ENCODE measurements at regions not wholly inside any gene's neighbourhood (a gene's known extent, or its start where the extent isn't known, plus 50 kb on each side); places are given as distances from the start of the nearest gene placed in this dataset.
"Not testable (repeated sequence)": the region's sequence is repeated elsewhere in the genome, so short reads cannot be mapped to it uniquely, and the experiment has no call there.

DNA sequence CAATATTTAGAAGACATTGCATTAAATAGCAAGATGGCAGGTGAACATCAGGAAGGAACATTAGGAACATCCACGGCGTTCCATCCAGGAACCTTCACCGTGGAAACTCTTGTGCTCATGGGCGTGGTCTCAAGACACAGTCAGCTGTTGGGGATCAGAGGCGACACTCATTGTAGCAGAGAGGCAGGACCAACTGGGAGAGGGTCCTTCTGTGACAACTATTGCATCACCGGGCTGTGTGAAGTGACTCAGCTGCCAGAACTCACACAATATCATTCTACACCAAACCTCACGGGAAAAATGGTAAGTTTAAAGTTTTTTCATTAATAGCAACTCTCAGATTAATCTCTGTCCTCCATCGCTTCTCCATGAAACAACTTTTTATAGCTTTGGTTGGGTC is 334.8 kb upstream of the SULF2 start:
- DNase-seq (ENCODE audit: low read depth) = no peak

DNA sequence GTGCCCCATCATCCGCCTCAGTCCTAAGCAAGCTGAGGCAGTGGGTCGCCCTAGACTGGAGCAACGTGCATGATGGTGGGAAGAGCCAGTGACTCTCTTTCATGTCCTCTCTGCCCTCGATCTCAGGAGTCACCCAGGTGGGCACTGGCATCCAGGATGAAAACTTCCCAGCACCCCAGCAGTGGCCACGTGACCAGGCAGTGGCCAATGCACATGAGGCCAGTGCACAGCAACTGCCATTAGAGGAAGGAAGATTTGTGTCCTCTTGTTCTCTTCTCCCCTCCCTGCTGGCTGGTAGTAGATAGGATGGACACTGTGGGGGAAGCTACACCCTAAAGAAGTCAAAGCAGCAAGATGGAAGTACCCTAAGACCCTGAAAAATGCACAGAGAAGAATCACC is 334.1 kb upstream of the SULF2 start:
- DNase-seq (ENCODE audit: low read depth) = not testable (repeated sequence)

DNA sequence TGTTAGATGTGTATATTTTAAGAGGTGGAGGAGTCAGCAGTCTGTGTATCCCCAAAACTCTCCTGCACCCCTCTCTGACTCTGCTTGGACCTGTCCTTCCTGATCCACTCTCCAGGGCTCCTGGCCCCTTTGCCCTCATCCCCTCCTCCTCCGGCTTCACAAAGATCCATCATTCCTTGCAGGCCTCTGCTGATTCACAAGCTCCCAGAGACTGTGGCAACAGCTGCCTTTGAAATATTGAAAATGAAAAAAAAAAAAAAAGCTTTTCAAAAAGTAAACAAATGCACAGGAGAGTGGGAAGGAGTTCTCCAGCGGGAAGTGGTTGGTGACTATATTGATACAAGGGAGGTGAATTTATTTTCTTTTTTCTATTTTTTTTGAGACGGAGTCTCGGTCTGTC is 330.2 kb upstream of the SULF2 start:
- DNase-seq (ENCODE audit: low read depth) = no peak

DNA sequence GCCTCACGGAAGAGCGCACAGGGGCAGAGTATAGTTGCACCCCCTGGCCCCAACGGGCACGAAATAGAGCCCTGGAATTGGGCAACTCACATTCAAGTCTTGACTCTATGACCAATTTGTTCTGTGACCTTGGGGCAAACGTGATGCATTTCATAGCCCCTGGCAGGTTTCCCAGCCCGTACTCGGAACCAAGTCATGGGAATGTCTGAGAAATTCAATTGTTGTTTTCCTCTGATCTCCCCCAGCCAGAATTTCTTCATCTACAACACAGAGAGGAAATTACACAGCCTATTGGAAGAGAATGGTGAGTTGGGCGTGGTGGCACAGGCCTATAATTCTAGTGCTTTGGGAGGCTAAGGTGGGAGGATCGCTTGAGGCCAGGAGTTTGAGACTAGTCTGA is 322.3 kb upstream of the SULF2 start:
- DNase-seq (ENCODE audit: low read depth) = no peak

DNA sequence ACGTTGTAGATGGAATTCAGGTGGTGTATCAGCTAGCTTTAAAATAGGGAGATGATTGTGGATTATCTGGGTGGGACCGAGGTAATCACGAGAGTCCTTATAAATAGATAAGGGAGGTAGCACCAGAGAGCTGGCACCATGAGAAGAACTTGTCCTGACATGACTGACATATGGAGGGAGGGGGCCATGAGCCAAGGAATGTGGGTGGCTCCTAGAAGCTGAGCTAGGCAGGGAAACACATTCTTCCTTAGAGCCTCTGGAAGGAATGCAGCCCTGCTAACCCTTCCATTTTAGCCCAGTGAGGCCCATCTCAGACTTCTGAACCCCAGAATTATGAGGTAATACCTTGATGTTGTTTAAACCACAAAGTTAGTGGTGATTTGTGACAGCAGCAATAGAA is 321.1 kb upstream of the SULF2 start:
- DNase-seq (ENCODE audit: low read depth) = no peak

DNA sequence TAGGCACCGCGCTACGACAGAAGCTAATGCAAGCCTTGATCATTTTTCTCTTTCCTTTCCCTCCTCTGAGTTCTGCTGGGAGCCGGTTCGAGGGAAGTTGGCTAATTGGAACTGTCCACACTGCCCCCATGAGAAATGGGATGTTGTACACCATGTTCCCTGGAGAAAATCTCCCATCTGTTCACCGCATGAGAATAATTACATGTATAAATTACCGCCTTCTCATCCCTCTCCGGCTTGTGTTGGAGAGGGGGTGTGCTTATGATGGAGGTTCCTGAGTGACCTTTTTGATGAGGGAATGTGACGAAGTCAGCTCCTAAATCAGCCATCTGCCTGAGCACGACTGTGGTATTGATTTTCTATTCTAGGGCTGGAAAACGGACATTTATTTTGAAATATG is 320.2 kb upstream of the SULF2 start:
- no peak for DNase-seq (ENCODE audit: low read depth)

DNA sequence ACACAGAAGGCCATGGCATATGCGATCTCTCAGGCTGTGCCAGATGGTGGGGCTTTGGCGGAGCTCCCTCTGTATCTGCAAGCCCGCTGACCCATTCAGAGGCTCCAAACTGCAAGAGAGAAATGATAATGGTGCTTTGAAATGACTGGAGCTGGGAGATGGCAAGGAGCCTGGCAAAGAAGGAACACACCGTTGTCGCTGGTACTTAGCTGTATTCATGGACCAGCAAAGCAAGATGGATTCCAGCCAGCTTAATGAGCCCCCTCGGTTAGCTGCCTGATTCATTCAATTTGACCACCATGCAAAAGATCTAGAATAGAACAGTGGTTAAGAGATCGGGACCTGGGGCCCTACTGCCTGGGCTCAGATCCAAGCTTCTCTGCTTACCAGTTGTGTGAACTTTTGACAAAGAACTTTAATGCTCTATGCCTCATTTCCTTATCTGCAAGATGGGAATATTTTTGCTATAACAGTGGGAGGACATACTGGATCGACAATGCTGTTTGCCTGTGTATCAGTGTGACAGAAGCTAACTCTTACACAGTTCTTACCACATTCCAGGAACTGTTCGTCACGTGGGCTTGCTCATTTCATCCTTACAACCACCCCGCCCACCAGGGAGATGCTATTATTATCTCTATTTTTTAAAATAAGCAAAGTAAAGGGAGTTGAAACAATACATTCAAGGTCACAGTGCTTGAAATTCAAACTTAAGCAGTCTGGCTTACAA is 317.8 kb upstream of the SULF2 start:
- DNase-seq (ENCODE audit: low read depth) = no peak

DNA sequence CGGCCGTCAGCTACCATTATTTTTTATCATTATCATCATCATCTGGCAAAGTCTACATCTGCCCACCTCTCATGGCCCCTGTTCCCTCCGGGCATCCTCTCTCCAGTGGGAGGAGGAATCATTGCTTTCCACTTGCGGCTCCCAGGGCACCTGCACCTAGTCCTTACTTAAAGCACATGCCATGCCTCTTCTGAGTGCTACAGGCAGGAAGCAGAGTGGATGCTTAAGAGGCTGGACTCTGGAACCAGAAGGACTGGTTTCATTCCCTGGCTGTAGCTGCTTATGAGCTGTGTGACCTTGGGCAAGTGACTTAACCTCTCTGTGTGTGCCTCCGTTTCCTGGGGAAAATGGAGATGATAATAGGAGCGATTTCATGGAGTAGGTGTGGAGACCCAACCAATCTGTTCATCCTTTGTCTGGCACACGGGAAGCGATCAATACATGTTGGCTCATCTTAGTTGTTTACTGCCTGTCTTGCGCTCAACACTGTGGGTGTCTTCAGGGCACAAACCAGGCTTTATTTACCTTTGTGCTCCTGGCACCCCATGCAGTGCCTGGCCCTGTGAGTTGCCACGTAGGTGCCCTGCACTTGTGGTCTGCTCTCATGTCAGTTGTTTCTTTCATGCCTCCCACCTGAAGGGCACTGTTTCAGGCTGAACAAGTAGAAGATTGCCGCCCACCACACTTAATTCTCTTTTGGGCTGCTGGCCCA is 317.0 kb upstream of the SULF2 start:
- DNase-seq (ENCODE audit: low read depth) = no peak

DNA sequence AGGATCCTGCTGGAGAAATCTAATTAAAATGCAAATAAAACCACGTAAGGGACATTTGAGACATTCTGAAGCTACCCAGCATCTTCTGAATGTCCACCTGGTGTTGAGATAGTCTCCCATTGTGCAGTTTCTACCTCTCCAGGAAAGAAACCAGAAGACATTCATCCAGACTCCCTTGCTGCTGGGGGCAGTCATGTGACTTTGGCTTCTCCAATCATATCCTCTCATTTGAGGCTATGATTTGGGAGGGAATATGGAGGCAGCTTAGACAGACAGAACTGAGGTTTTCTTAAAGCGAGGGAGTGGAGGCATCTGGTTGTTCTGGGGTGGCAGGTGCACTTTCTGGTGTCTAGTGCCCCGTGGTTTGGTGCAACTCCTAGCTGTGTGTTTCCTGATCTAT is 315.2 kb upstream of the SULF2 start:
- DNase-seq (ENCODE audit: low read depth) = no peak

DNA sequence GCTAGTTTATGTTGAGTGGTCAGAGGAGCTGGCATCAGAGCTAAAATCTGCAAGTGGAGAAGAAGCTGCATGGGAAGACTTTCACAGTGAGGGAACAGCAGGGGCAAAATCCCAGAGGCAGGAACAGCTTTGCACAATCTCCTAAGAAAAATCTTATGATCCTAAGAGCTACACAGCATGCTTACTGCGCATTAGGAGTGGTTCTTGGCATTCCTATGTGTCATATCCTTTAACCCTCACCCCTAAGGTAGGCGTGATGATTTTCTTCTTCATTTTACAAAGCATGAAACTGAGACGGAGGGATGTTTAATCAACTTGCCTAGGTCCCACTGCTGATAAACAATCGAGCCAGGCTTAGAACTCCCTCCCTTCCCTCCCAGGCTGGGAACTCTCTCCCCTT is 313.6 kb upstream of the SULF2 start:
- DNase-seq (ENCODE audit: low read depth) = no peak

DNA sequence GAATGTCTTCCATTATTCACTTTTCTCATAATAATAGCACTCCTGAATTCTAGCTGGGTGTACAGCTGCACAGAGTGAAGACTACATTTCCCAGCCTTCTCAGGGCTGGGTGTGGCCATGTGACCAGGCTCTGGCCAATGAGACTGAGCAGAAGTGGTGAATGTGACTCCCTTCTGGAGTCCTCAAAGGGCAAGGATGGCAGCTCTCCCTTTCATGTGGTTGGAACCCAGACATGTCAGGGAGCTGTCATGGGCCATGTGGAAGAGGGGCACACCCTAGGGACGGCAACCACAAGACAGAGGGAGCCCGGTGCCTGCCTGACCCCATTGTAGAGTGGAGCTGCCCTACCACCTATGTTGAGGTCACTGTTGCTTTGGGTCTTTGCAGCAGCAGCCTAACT is 312.8 kb upstream of the SULF2 start:
- no peak for DNase-seq (ENCODE audit: low read depth)

DNA sequence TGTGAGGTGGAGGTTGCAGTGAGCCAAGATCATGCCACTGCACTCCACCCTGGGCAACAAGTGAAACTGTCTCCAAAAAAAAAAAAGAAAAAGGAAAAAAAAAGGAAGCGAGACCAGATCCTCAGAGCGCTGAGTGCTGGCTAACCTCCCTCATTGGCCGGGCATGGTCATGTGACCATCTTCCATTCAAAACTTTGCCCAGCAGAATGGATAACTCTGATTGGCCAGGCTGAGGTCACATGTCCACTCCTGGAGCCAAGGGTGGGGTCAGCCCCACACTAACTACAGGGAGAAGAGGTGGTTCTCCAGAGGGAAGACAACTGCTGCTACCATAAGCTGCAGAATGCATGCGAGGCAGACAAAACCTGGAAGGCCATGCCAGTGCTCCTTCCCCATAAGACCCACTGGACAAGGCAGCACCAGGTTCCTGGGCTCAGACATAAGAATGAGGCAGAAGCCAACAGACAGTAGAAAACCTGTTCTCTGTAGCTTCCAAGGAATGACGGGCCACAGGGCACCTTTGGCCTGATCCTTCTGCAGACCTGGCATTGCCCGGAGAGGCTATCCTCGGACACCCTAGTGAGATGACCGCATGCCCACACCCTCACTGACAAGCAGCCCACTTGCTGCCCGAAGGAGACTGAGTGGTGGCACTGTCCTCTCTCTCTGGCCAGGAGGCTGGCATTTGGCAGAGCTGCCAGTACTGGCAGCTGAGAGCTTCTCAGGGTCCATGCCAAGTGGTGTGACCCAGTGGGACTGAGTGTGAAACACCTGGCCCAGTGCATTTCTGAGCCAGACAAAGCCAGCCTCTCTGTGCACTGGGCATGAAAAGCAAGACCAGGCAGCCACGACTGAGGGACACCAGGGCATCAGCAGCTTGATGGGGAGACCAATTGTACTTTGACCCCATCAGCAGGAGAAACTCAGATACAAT is 311.9 kb upstream of the SULF2 start:
- DNase-seq (ENCODE audit: low read depth) = no peak

DNA sequence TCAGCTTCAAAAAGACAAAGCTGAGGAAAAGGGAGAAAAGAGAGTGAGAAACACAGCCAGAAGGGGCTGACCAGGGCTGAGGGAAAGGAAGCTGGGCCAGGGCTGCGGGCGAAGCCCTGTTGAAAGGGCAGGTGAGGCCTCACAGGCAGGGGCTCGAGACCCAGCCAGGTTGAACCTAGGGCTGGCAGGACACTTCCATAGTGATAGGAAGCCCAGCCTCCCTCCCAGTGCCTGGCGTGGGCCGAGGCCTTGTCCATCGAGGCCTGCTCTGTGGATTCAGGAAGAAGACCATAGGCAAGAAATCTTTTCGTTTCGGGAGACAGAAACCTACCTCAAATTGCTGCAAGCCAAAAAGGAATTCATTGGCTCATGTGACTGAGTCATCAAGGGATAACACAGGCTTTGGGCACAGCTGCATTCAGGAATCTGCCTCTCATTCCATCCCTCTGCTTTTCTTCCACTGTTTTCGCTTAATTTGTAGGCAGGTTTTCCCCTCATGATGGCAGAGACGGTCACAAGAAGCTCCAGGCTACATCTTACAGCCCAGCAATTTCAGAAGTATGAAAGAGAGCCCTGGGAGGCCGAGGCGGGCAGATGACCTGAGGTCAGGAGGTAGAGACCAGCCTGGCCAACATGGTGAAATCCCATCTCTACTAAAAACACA is 311.1 kb upstream of the SULF2 start:
- DNase-seq (ENCODE audit: low read depth) = no peak

DNA sequence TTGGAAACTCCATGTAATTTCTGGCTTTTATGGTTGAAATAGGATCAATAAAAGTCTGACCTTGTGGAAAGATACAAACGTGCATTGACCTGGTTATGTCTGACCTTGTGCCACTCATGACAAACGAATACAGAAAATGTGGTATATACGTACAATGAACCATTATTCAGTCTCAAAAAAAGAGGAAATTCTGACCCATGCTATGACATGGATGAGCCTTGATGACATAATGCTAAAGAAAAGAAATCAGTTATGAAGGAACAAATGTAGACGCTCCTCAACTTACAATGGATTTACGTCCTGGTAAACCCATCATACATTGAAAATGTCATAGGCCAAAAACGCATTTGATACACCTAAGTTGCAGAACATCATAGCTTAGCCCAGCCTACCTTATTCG is 309.7 kb upstream of the SULF2 start:
- DNase-seq (ENCODE audit: low read depth) = no peak

DNA sequence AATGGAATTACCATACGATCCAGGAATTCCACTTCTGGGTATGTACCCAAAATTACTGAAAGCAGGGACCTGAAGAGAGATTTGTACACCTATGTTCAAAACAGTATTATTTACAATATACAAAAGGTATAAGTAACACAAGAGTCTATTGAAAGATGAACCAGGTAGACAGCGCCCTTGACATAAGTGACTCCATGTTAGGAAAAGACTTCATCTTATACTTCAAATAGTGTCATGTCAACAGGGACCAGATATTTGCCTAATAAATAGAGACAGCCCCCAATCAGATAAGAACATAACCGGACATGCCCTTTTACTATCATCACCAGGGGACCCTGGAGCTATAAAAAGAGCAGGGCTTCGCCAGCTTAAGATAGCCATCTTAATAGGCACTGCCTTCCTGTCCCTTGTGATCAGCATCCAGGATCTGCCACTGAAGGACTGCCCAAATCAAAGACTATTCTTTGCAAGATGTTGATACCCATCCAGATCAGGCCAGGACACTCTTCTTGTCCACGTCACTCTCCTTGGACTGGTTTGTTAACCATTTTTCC is 309.0 kb upstream of the SULF2 start:
- no peak for DNase-seq (ENCODE audit: low read depth)

DNA sequence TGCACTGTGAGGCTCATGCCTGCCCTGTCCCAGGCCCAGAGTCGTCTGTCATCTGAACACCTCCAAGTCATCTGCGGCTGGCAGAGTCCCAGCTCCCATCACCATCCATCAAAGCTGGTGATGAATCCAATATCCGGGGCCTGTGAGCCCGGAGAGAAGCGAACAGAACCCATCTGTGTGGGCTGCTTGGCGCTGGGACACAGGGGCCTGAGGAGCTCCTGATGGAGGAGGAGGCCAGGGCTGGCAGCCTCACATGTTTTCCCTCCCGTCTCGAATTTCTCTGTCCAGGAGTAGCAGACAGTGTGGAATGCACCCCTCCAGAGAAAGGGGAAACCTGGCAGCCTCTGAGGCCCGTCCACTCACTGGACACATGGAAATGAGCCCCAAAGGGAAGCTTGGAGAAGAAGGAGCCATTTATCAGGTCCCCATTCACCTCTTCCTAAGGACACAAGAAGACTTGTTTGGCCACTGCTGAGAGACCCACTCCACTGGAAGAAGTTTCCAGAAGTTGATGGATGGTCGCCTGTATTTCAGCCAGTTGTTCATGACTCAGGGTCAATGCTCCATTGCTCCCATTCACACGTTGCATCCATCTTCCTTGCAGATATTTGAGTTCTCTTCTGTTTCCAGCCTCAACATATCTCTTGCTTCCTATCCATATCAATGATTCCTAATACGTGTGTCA is 307.5 kb upstream of the SULF2 start:
- no peak for DNase-seq (ENCODE audit: low read depth)

DNA sequence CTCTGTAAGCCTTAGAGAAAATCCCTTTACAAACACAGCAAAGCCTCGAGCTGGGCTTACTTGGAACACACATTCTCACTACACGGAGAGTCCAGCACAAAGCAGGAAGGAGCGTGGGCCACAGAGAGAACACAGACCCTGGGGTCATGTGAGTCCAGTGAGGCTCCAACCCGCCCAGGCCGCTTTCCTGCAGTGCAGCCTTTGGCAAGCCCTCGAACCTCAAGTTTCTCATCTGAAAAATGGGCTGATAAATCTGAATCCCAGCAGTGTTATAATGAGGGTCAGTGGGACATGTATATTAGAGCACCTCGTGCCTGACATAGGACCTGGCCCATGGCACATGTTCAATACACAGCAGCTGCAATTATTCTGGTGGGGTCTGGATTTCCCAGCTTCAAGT is 305.5 kb upstream of the SULF2 start:
- no peak for DNase-seq (ENCODE audit: low read depth)

DNA sequence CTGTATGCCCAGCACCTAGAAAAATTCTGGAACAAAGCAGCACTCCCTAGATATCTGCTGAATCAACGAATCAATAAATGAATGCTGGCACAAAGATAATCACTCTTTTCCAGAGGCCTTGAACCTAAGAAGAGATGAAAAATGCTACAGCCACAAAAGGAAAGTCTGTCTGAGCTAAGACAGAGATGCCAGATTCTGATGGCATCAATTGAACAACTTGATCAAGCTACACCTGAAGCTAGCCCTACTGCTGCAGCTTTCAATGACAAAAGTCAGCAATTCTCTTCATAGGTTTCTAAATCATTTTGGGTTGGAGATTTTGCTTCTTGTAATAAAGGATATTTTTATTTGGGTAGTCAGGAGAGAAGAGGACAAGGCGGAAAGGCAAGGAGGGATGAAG is 305.0 kb upstream of the SULF2 start:
- DNase-seq (ENCODE audit: low read depth) = no peak

DNA sequence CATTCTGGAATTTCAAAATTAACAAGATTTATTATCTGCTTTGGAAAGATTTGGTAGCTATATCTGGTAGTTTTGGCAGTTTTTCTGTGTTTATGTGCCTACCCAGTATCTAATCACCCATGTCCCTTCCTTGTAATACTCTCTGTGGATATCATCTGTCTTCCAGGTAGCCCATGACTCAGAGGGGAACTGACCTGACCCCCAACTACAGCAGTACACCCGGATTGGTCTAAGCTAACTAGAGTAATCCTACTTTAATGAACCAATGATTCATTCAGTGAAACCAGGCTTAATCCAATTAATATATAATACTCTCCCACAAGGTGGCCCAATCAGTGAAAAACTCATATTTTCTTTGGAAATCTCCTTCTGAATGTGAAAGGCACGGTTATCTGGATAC is 295.3 kb upstream of the SULF2 start:
- DNase-seq (ENCODE audit: low read depth) = no peak

DNA sequence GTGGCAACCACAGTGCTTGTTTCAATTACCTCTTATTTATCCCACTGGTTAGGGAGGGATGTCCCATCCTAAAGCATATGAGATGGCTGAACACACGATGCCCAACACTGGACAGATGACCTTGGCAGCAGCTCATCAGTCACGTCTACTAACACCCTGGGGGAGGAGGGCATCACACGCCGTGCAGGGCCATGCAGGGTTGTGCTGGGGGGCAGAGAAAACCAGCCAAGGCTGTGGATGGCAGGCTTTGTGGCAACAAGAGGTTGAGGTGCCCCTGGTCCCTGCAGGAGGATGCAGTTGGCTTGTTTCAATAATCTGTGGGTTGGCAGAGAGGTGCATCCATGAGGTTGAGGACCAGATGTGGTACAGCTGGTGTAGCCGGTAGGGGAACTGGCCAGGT is 293.7 kb upstream of the SULF2 start:
- no peak for DNase-seq (ENCODE audit: low read depth)

DNA sequence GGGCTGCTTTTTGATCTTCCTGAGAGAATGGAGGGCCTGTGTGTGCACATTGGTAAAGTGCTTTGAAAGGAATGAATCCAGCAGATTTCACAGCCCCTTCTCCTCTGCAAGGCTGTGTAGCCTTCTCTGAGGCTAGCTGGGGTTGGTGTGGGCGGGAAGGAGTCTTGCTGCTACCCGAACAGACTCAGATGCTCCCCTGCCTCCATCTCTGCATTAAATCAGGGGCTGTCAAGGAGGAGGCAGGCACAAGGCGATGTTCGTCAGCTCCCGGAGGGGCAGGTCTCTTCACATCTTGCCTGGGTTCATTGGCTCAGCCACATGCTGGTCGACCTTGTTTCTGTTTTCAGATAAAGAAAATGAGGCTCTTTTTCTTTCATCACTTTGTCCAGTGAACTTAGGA is 291.5 kb upstream of the SULF2 start:
- no peak for DNase-seq (ENCODE audit: low read depth)

DNA sequence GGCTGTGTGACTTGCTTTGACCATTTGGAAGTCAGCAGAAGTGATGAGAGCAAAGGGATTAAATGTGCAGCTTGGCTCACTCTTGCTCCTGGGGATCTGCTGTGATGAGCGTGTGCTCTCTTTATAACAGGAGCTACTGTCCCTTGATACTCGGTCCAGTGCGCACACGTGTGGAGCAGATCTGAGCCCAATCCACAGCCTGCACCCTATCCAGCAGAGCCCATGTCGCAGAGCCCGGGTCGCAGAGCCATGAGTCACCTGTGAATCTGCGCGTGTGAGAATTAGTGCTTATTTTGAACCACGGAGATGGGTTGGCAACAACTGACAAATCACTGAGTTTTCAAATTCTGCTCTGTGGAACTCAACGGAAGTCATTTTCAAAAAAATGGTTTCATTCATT is 291.0 kb upstream of the SULF2 start:
- no peak for DNase-seq (ENCODE audit: low read depth)
